ENCODE measurements at regions not wholly inside any gene's neighbourhood (a gene's known extent, or its start where the extent isn't known, plus 50 kb on each side); places are given as distances from the start of the nearest gene placed in this dataset.

DNA sequence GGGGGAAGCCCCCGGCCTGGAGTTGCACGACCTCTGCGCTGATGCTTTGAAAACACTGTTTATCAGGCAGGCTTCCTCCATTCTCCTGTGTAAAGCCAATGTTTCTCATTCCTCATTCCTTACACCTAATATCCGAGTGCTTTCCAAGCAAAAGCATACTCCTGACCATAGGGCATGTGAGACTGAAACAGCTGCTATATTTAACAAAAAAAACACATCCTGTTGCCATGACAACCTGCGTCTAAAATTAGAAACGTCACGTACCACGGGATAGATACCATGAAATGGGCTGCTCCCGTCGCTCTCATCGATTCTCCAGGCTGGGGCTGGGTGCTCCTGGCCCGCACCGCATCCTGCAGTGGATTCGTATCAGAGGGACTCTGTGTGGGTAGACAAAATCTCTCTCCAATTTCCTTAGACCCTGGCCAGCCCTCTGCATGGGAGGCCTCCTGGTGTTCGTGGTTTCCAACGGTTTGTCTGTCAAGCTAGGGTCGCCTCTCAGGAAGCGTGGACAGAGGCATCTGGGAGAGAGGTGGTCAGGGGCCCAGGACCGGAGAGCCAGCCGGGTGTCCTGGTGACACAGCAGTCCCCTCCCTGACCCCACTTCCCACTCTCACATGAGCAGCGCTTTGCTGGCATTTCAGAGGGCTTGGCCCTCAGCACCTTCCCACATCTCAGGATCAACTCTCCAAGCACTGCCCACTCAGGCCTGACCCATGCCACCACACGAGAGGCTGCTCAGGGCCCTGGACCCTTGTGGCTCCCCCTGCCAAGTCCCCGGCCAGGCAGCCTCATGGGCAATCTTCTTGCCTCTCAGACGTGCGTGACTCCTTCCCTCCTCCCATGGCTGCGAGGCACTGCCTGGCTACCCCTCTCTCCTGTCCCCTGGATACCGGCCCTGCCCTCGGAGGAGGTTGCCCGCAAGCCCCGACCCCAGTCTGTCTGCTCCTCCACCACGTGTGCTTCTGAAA, 268.1 kb downstream of the NDUFA10 start:
- TF ChIP-seq, protein P1, sequence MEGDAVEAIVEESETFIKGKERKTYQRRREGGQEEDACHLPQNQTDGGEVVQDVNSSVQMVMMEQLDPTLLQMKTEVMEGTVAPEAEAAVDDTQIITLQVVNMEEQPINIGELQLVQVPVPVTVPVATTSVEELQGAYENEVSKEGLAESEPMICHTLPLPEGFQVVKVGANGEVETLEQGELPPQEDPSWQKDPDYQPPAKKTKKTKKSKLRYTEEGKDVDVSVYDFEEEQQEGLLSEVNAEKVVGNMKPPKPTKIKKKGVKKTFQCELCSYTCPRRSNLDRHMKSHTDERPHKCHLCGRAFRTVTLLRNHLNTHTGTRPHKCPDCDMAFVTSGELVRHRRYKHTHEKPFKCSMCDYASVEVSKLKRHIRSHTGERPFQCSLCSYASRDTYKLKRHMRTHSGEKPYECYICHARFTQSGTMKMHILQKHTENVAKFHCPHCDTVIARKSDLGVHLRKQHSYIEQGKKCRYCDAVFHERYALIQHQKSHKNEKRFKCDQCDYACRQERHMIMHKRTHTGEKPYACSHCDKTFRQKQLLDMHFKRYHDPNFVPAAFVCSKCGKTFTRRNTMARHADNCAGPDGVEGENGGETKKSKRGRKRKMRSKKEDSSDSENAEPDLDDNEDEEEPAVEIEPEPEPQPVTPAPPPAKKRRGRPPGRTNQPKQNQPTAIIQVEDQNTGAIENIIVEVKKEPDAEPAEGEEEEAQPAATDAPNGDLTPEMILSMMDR (IDR thresholded peaks at IDR 0.05; ENCODE audit: insufficient read depth, low read length): no peak
- TF ChIP-seq POLR2AphosphoS5 (IDR thresholded peaks at IDR 0.05; ENCODE audit: low read depth) (no peak), GABPA (IDR thresholded peaks at IDR 0.05; ENCODE audit: low read depth) (no peak), SPI1 (IDR thresholded peaks at IDR 0.05; ENCODE audit: borderline replicate concordance, low read depth) (no peak)
- TF ChIP-seq, protein P2, sequence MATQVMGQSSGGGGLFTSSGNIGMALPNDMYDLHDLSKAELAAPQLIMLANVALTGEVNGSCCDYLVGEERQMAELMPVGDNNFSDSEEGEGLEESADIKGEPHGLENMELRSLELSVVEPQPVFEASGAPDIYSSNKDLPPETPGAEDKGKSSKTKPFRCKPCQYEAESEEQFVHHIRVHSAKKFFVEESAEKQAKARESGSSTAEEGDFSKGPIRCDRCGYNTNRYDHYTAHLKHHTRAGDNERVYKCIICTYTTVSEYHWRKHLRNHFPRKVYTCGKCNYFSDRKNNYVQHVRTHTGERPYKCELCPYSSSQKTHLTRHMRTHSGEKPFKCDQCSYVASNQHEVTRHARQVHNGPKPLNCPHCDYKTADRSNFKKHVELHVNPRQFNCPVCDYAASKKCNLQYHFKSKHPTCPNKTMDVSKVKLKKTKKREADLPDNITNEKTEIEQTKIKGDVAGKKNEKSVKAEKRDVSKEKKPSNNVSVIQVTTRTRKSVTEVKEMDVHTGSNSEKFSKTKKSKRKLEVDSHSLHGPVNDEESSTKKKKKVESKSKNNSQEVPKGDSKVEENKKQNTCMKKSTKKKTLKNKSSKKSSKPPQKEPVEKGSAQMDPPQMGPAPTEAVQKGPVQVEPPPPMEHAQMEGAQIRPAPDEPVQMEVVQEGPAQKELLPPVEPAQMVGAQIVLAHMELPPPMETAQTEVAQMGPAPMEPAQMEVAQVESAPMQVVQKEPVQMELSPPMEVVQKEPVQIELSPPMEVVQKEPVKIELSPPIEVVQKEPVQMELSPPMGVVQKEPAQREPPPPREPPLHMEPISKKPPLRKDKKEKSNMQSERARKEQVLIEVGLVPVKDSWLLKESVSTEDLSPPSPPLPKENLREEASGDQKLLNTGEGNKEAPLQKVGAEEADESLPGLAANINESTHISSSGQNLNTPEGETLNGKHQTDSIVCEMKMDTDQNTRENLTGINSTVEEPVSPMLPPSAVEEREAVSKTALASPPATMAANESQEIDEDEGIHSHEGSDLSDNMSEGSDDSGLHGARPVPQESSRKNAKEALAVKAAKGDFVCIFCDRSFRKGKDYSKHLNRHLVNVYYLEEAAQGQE (IDR thresholded peaks at IDR 0.05; ENCODE audit: insufficient replicate concordance, low read depth): no peak
